H9 (cell line): ENCODE measurements at regions not wholly inside any gene's neighbourhood (a gene's known extent, or its start where the extent isn't known, plus 50 kb on each side); places are given as distances from the start of the nearest gene placed in this dataset.

Source experiments
- DNase-seq: peaks from one replicate; pipeline ENCODE4 v3.0.0-alpha.2; 2017
- H2AFZ ChIP-seq: one replicate; pipeline ENCODE4 v1.6.1; 2013; ENCODE audit warnings: mild to moderate bottlenecking, low read length, control low read depth, moderate library complexity
- H2AK5ac ChIP-seq: 2 replicates; pipeline ENCODE4 v1.6.1; 2013; ENCODE audit warnings: low read length, control low read depth, mixed read lengths; ENCODE audit not compliant: insufficient read length
- H2BK120ac ChIP-seq: one replicate; pipeline ENCODE4 v1.6.1; 2013; ENCODE audit warnings: low read depth, mild to moderate bottlenecking, low read length, control low read depth, inconsistent platforms; ENCODE audit not compliant: poor library complexity, severe bottlenecking
- H2BK12ac ChIP-seq: 2 replicates; pipeline ENCODE4 v1.6.1; 2013; ENCODE audit warnings: low read length, control low read depth, mixed read lengths, low read depth; ENCODE audit not compliant: insufficient read length
- H2BK15ac ChIP-seq: 2 replicates; pipeline ENCODE4 v1.6.1; 2013; ENCODE audit warnings: low read depth, low read length, control low read depth
- H2BK20ac ChIP-seq: one replicate; pipeline ENCODE4 v1.6.1; 2013; ENCODE audit warnings: low read depth, mild to moderate bottlenecking, low read length, control low read depth, inconsistent platforms; ENCODE audit not compliant: poor library complexity, severe bottlenecking
- H2BK5ac ChIP-seq: 2 replicates; pipeline ENCODE4 v1.6.1; 2013; ENCODE audit warnings: low read length, control low read depth, mixed read lengths; ENCODE audit not compliant: insufficient read length
- H3K14ac ChIP-seq: 2 replicates; pipeline ENCODE4 v1.6.1; 2013; ENCODE audit warnings: low read length, control low read depth; ENCODE audit not compliant: insufficient read depth
- H3K18ac ChIP-seq: 2 replicates; pipeline ENCODE4 v1.6.1; 2013; ENCODE audit warnings: low read depth, mild to moderate bottlenecking, mixed read lengths, low read length, control low read depth; ENCODE audit not compliant: insufficient read length
- H3K23ac ChIP-seq: 2 replicates; pipeline ENCODE4 v1.6.1; 2013; ENCODE audit warnings: low read length, control low read depth, mixed read lengths, low read depth; ENCODE audit not compliant: insufficient read length
- H3K23me2 ChIP-seq: 2 replicates; pipeline ENCODE4 v1.6.1; 2013; ENCODE audit warnings: low read depth, mild to moderate bottlenecking, mixed read lengths, low read length, control low read depth; ENCODE audit not compliant: insufficient read length, poor library complexity, severe bottlenecking
- H3K27ac ChIP-seq: 2 replicates; pipeline ENCODE4 v1.5.1; 2013; ENCODE audit warnings: low read length, control low read depth, mixed read lengths, low read depth; ENCODE audit not compliant: insufficient read length
- H3K27me3 ChIP-seq: 2 replicates; pipeline ENCODE4 v1.6.1; 2013; ENCODE audit warnings: low read length, control low read depth, inconsistent platforms; ENCODE audit not compliant: insufficient read depth
- H3K4ac ChIP-seq: 2 replicates; pipeline ENCODE4 v1.6.1; 2013; ENCODE audit warnings: low read depth, mild to moderate bottlenecking, control low read depth, inconsistent platforms, low read length, moderate library complexity
- H3K4me1 ChIP-seq: 2 replicates; pipeline ENCODE4 v1.6.1; 2013; ENCODE audit warnings: low read length, control low read depth, inconsistent platforms; ENCODE audit not compliant: insufficient read depth
- H3K4me2 ChIP-seq: 2 replicates; pipeline ENCODE4 v1.6.1; 2013; ENCODE audit warnings: low read length, control low read depth, mixed read lengths; ENCODE audit not compliant: insufficient read length, insufficient read depth
- H3K56ac ChIP-seq: 2 replicates; pipeline ENCODE4 v1.6.1; 2013; ENCODE audit warnings: low read depth, mild to moderate bottlenecking, mixed read lengths, low read length, control low read depth; ENCODE audit not compliant: insufficient read length
- H3K79me1 ChIP-seq: 2 replicates; pipeline ENCODE4 v1.6.1; 2013; ENCODE audit warnings: low read depth, mild to moderate bottlenecking, moderate library complexity, low read length, control low read depth, inconsistent platforms; ENCODE audit not compliant: insufficient read depth, poor library complexity, severe bottlenecking
- H3K79me2 ChIP-seq: 2 replicates; pipeline ENCODE4 v1.6.1; 2013; ENCODE audit warnings: low read length, control low read depth, inconsistent platforms; ENCODE audit not compliant: insufficient read depth
- H3K9ac ChIP-seq: 2 replicates; pipeline ENCODE4 v1.6.1; 2013; ENCODE audit warnings: low read length, control low read depth, mixed read lengths; ENCODE audit not compliant: insufficient read length; ENCODE audit errors: extremely low read depth
- H3K9me3 ChIP-seq: one replicate; pipeline ENCODE4 v1.6.1; 2013; ENCODE audit warnings: low read depth, low read length, inconsistent platforms; ENCODE audit not compliant: control insufficient read depth
- H3T11ph ChIP-seq: one replicate; pipeline ENCODE4 v1.6.1; 2013; ENCODE audit warnings: mild to moderate bottlenecking, low read length, control low read depth, inconsistent platforms
- H4K20me1 ChIP-seq: one replicate; pipeline ENCODE4 v1.6.1; 2013; ENCODE audit not compliant: control insufficient read depth, insufficient read length, insufficient read depth
- H4K5ac ChIP-seq: 2 replicates; pipeline ENCODE4 v1.6.1; 2013; ENCODE audit warnings: low read depth, mild to moderate bottlenecking, mixed read lengths, low read length, control low read depth; ENCODE audit not compliant: insufficient read length
- H4K8ac ChIP-seq: replicated peaks from 2 replicates; pipeline ENCODE4 v1.6.1; 2013; ENCODE audit warnings: low read length, control low read depth, mixed read lengths, low read depth; ENCODE audit not compliant: insufficient read length
- H4K91ac ChIP-seq: 2 replicates; pipeline ENCODE4 v1.6.1; 2013; ENCODE audit warnings: low read depth, mild to moderate bottlenecking, moderate library complexity, mixed read lengths, low read length, control low read depth; ENCODE audit not compliant: insufficient read length
- H3K27ac Mint-ChIP-seq, 3 experiments: 2 replicates in 2 of 3; 3 replicates in 1 of 3; pipeline ENCODE4 v1.8.0; 2020 to 2021; ENCODE audit warnings: mixed read lengths in 3 of 3, mild to moderate bottlenecking in 1 of 3, moderate library complexity in 1 of 3
- H3K27me3 Mint-ChIP-seq: 2 replicates; pipeline ENCODE4 v1.8.0; 2021; ENCODE audit warnings: low read depth, mild to moderate bottlenecking, moderate library complexity, mixed read lengths
- H3K36me3 Mint-ChIP-seq, 3 experiments: 2 replicates in 2 of 3; 3 replicates in 1 of 3; pipeline ENCODE4 v1.8.0; 2020 to 2021; ENCODE audit warnings: low read depth in 3 of 3, mixed read lengths in 3 of 3; ENCODE audit not compliant: insufficient read depth in 1 of 3
- H3K4me1 Mint-ChIP-seq, 2 experiments: 2 replicates each; pipeline ENCODE4 v1.8.0; 2020; ENCODE audit warnings: mixed read lengths in 2 of 2
- H3K4me3 Mint-ChIP-seq, 2 experiments: 2 replicates in 1 of 2; 3 replicates in 1 of 2; pipeline ENCODE4 v1.8.0; 2020 to 2021; ENCODE audit warnings: mild to moderate bottlenecking in 2 of 2, mixed read lengths in 2 of 2, moderate library complexity in 1 of 2
- H3K9me3 Mint-ChIP-seq, 2 experiments: 2 replicates in 1 of 2; 3 replicates in 1 of 2; pipeline ENCODE4 v1.8.0; 2020; ENCODE audit warnings: mild to moderate bottlenecking in 2 of 2, mixed read lengths in 2 of 2, moderate library complexity in 1 of 2
- CTCF ChIP-seq: fragments of 200-600 bp; sonication (generic); conservative IDR thresholded peaks from 3 replicates; pipeline ENCODE4 v1.8.0; 2021; ENCODE audit warnings: antibody characterized with exemption, mild to moderate bottlenecking
- WGBS: extraction: QIAGEN DNeasy Blood & Tissue Kit; methylation state at CpG from one replicate; pipeline ENCODE4 v1.1.7; 2013; ENCODE audit warnings: missing lambda C conversion rate, low lambda C conversion rate, mixed read lengths; ENCODE audit not compliant: insufficient read length; ENCODE audit errors: extremely low coverage; 5-methylcytosine and 5-hydroxymethylcytosine counted together

GRCh38 chr10:28794986-28795385 lies 117.7 kb downstream of the BAMBI start:
- Histone ChIP-seq H2BK12ac (no peak overlapping the region), H4K91ac (no peak overlapping the region), H3K27me3 (no peaks in the 10 kb centered on the region), H3K79me1 (no peaks in the 10 kb centered on the region), H3K23me2 (no peaks in the 10 kb centered on the region), H2AFZ (no peak overlapping the region), H3K4ac (no peak overlapping the region), H3K27ac (no peak overlapping the region), H3K18ac (no peak overlapping the region), H2BK5ac (no peak overlapping the region), H2BK120ac (no peak overlapping the region), H4K20me1 (no peaks in the 10 kb centered on the region), H3K4me2 (no peak overlapping the region), H3K4me1 (peaks cover 2% of the 10 kb centered on the region; the same call in 1 of the 2 replicates), H3T11ph (no peak overlapping the region), H3K14ac (no peak overlapping the region), H3K23ac (no peak overlapping the region), H3K79me2 (no peaks in the 10 kb centered on the region), H3K9ac (no peak overlapping the region), H3K56ac (no peak overlapping the region), H2BK15ac (no peak overlapping the region), H4K8ac (no peak overlapping the region), H4K5ac (no peak overlapping the region), H2AK5ac (no peak overlapping the region), H2BK20ac (no peak overlapping the region), H3K9me3 (no peaks in the 10 kb centered on the region)
- no CpG with 5 or more reads among the region's 3 CpGs for WGBS
- no peak overlapping the region for H3K4me3 Mint-ChIP-seq
- H3K27ac Mint-ChIP-seq: no peak overlapping the region; a peak in 1 of 7 replicates
- no peaks in the 10 kb centered on the region; a peak in 1 of 5 replicates for H3K9me3 Mint-ChIP-seq
- H3K4me1 Mint-ChIP-seq: peaks cover 19 to 23% of the 10 kb centered on the region in 2 experiments
- no peak for DNase-seq
- H3K27me3 Mint-ChIP-seq: no peaks in the 10 kb centered on the region; the same call in 1 of the 2 replicates
- no peaks in the 10 kb centered on the region for H3K36me3 Mint-ChIP-seq
- no peak for TF ChIP-seq CTCF
